ENCODE measurements at regions not wholly inside any gene's neighbourhood (a gene's known extent, or its start where the extent isn't known, plus 50 kb on each side); places are given as distances from the start of the nearest gene placed in this dataset.

DNA sequence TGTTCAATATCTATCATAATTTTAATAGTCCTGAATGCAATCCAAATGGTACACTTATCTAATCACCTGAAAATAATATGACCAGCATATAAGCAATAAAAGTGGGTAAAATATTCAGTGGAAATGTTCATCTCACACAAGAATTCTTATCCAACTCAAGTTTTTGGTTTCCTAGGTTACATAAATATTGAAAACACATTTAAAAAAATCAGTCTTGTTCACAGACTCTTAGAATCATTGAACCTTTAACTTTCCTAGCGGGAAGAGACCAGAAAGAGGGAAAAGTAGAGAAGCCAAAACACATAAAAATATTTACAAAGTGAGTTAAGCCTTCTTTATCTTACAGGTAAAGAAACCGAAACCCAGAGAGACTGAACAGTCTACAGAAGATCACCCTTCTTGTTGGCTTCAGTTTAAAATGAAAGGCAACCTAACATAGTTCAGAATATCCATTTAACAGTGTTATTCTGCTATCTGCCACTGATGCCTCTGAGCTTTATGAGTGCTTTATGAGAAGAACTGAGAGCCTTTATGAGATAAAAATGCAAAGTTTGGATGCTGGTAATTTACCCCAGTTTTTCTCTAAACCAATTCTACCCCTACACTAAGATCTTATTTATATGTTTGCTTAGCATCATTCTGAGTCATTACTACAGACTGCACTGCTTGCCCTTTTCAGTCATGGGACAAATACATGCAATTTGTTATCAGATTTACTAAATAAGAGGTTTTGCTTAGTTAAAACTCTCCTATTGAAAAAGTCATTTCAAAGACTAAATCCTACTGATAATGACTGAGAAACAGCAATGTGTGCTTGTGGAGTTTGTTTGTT, 453.3 kb upstream of the INTU start:
- TF ChIP-seq, protein P1, sequence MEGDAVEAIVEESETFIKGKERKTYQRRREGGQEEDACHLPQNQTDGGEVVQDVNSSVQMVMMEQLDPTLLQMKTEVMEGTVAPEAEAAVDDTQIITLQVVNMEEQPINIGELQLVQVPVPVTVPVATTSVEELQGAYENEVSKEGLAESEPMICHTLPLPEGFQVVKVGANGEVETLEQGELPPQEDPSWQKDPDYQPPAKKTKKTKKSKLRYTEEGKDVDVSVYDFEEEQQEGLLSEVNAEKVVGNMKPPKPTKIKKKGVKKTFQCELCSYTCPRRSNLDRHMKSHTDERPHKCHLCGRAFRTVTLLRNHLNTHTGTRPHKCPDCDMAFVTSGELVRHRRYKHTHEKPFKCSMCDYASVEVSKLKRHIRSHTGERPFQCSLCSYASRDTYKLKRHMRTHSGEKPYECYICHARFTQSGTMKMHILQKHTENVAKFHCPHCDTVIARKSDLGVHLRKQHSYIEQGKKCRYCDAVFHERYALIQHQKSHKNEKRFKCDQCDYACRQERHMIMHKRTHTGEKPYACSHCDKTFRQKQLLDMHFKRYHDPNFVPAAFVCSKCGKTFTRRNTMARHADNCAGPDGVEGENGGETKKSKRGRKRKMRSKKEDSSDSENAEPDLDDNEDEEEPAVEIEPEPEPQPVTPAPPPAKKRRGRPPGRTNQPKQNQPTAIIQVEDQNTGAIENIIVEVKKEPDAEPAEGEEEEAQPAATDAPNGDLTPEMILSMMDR (IDR thresholded peaks at IDR 0.05 in 8 of 11, conservative IDR thresholded peaks at IDR 0.05 in 3 of 11), result no peak
- no peak for TF ChIP-seq POLR2A (IDR thresholded peaks at IDR 0.05)
- no peak for TF ChIP-seq POLR2AphosphoS5 (IDR thresholded peaks at IDR 0.05)

Measured in spleen (tissue), 7 donors.